Astrocyte (in vitro differentiated cells and primary cell): ENCODE measurements at regions not wholly inside any gene's neighbourhood (a gene's known extent, or its start where the extent isn't known, plus 50 kb on each side); places are given as distances from the start of the nearest gene placed in this dataset.

Experiments
- DNase-seq: peaks from one replicate; pipeline ENCODE4 v3.0.0-alpha.2; 2010; ENCODE audit warnings: low read depth
- FAIRE-seq: peaks from 2 replicates; lab custom pipeline; 2011; peaks lifted over from hg19 to GRCh38; lab: Jason Lieb, UNC
- H2AFZ ChIP-seq: 2 replicates; pipeline ENCODE4 v1.6.0; 2012; ENCODE audit warnings: low read depth, low read length, inconsistent platforms
- H3K27ac ChIP-seq: 2 replicates; pipeline ENCODE4 v1.5.1; 2011; ENCODE audit warnings: low read depth, low read length, inconsistent platforms
- H3K27me3 ChIP-seq: 2 replicates; pipeline ENCODE4 v1.6.0; 2011; ENCODE audit warnings: low read length, inconsistent platforms; ENCODE audit not compliant: insufficient read depth
- H3K36me3 ChIP-seq: 2 replicates; pipeline ENCODE4 v1.5.1; 2011; ENCODE audit warnings: low read length, inconsistent platforms; ENCODE audit not compliant: insufficient read depth
- H3K4me1 ChIP-seq: 2 replicates; pipeline ENCODE4 v1.5.1; 2011; ENCODE audit warnings: low read length, inconsistent platforms; ENCODE audit not compliant: insufficient read depth
- H3K4me2 ChIP-seq: 2 replicates; pipeline ENCODE4 v1.6.0; 2012; ENCODE audit warnings: low read length, inconsistent platforms
- H3K4me3 ChIP-seq: 2 replicates; pipeline ENCODE4 v1.5.1; 2011; ENCODE audit warnings: low read depth, mild to moderate bottlenecking, low read length, inconsistent platforms; ENCODE audit not compliant: insufficient read depth
- H3K79me2 ChIP-seq: 2 replicates; pipeline ENCODE4 v1.6.0; 2012; ENCODE audit warnings: mild to moderate bottlenecking, low read length, inconsistent platforms; ENCODE audit not compliant: insufficient read depth
- H3K9ac ChIP-seq: 2 replicates; pipeline ENCODE4 v1.6.0; 2012; ENCODE audit warnings: mild to moderate bottlenecking, low read length, inconsistent platforms
- H3K9me3 ChIP-seq: 2 replicates; pipeline ENCODE4 v1.5.1; 2012; ENCODE audit warnings: low read depth, mild to moderate bottlenecking, low read length, inconsistent platforms; ENCODE audit not compliant: insufficient read depth
- H4K20me1 ChIP-seq: 2 replicates; pipeline ENCODE4 v1.6.0; 2012; ENCODE audit warnings: low read length, inconsistent platforms; ENCODE audit not compliant: insufficient read depth
- H3K27ac Mint-ChIP-seq: one replicate; pipeline ENCODE4 v1.8.0; 2021; ENCODE audit warnings: mild to moderate bottlenecking, mixed read lengths; ENCODE audit not compliant: unreplicated experiment
- H3K27me3 Mint-ChIP-seq: one replicate; pipeline ENCODE4 v1.8.0; 2021; ENCODE audit warnings: low read depth, mixed read lengths; ENCODE audit not compliant: unreplicated experiment
- H3K36me3 Mint-ChIP-seq: one replicate; pipeline ENCODE4 v1.8.0; 2021; ENCODE audit warnings: low read depth, mixed read lengths; ENCODE audit not compliant: unreplicated experiment
- H3K4me1 Mint-ChIP-seq: one replicate; pipeline ENCODE4 v1.8.0; 2021; ENCODE audit warnings: low read depth, mixed read lengths; ENCODE audit not compliant: unreplicated experiment
- H3K4me3 Mint-ChIP-seq: one replicate; pipeline ENCODE4 v1.8.0; 2021; ENCODE audit warnings: mild to moderate bottlenecking, moderate library complexity, mixed read lengths; ENCODE audit not compliant: unreplicated experiment
- H3K9me3 Mint-ChIP-seq: one replicate; pipeline ENCODE4 v1.8.0; 2021; ENCODE audit warnings: mild to moderate bottlenecking, mixed read lengths; ENCODE audit not compliant: unreplicated experiment
- CTCF ChIP-seq: IDR thresholded peaks from 2 replicates; pipeline ENCODE4 v1.5.1; 2011; ENCODE audit warnings: low read depth, mild to moderate bottlenecking, inconsistent platforms, low read length, moderate library complexity; ENCODE audit not compliant: insufficient read depth
- EZH2 ChIP-seq: IDR thresholded peaks from 2 replicates; pipeline ENCODE4 v1.6.1; 2012; ENCODE audit warnings: mild to moderate bottlenecking, low read length, inconsistent platforms; ENCODE audit not compliant: insufficient read depth

GRCh38 chr16:73669535-73670274, 621.8 kb upstream of the ZFHX3 start:
- H3K4me1 ChIP-seq, result no peaks in the 10 kb centered on the region

GRCh38 chr16:73663720-73664119, 615.8 kb upstream of the ZFHX3 start:
- Mint-ChIP-seq H3K36me3 (no peaks in the 10 kb centered on the region), H3K9me3 (no peaks in the 10 kb centered on the region), H3K27me3 (peaks cover 3% of the 10 kb centered on the region), H3K27ac (no peak overlapping the region), H3K4me3 (no peak overlapping the region), H3K4me1 (no peaks in the 10 kb centered on the region)
- no peak overlapping the region for H3K27ac ChIP-seq
- H3K4me3 ChIP-seq, result no peak overlapping the region
- no peak overlapping the region for H3K4me2 ChIP-seq
- H4K20me1 ChIP-seq, result no peaks in the 10 kb centered on the region
- H3K4me1 ChIP-seq, result no peaks in the 10 kb centered on the region
- no peak for FAIRE-seq
- H3K9ac ChIP-seq, result no peak overlapping the region
- no peak for DNase-seq
- H3K9me3 ChIP-seq, result no peaks in the 10 kb centered on the region
- H2AFZ ChIP-seq, result no peak overlapping the region
- H3K27me3 ChIP-seq, result no peaks in the 10 kb centered on the region
- no peaks in the 10 kb centered on the region for H3K79me2 ChIP-seq
- no peaks in the 10 kb centered on the region for H3K36me3 ChIP-seq
- TF ChIP-seq EZH2, result no peak
- TF ChIP-seq CTCF, result no peak

More at GRCh38 chr16:73669535-73670274, 621.8 kb upstream of the ZFHX3 start:
- no peaks in the 10 kb centered on the region for H3K36me3 ChIP-seq
- H3K27ac ChIP-seq, result no peak overlapping the region
- no peaks in the 10 kb centered on the region for H3K79me2 ChIP-seq
- no peak for TF ChIP-seq CTCF
- no peak for TF ChIP-seq EZH2
- H3K9ac ChIP-seq, result no peak overlapping the region
- DNase-seq (no peak), FAIRE-seq (no peak)
- no peaks in the 10 kb centered on the region for H4K20me1 ChIP-seq
- H3K9me3 Mint-ChIP-seq, result no peaks in the 10 kb centered on the region
- H3K36me3 Mint-ChIP-seq, result no peaks in the 10 kb centered on the region
- no peak overlapping the region for H2AFZ ChIP-seq
- no peaks in the 10 kb centered on the region for H3K9me3 ChIP-seq
- no peaks in the 10 kb centered on the region for H3K27me3 ChIP-seq
- H3K4me3 ChIP-seq, result no peak overlapping the region
- H3K27ac Mint-ChIP-seq, result no peak overlapping the region
- H3K4me3 Mint-ChIP-seq, result no peak overlapping the region
- no peaks in the 10 kb centered on the region for H3K27me3 Mint-ChIP-seq
- H3K4me2 ChIP-seq, result no peak overlapping the region
- no peaks in the 10 kb centered on the region for H3K4me1 Mint-ChIP-seq

GRCh38 chr16:73636196-73636595, 588.3 kb upstream of the ZFHX3 start:
- Mint-ChIP-seq H3K9me3 (peaks cover 5% of the 10 kb centered on the region), H3K27me3 (peaks cover 3% of the 10 kb centered on the region), H3K4me3 (no peak overlapping the region), H3K36me3 (no peaks in the 10 kb centered on the region), H3K4me1 (no peaks in the 10 kb centered on the region), H3K27ac (no peak overlapping the region)
- DNase-seq, result no peak
- TF ChIP-seq CTCF, result no peak
- no peak for TF ChIP-seq EZH2
- Histone ChIP-seq H3K4me1 (no peaks in the 10 kb centered on the region), H2AFZ (no peak overlapping the region), H3K4me3 (no peak overlapping the region), H3K27me3 (no peaks in the 10 kb centered on the region), H4K20me1 (no peaks in the 10 kb centered on the region), H3K36me3 (no peaks in the 10 kb centered on the region), H3K4me2 (no peak overlapping the region), H3K79me2 (no peaks in the 10 kb centered on the region), H3K9me3 (no peaks in the 10 kb centered on the region), H3K27ac (no peak overlapping the region), H3K9ac (no peak overlapping the region)
- no peak for FAIRE-seq
